HG02870 (cell line): ENCODE measurements at regions not wholly inside any gene's neighbourhood (a gene's known extent, or its start where the extent isn't known, plus 50 kb on each side); places are given as distances from the start of the nearest gene placed in this dataset.

Experiments
- ATAC-seq: cut with Tn5 transposase; IDR thresholded peaks from one replicate; pipeline ENCODE4 v1.9.1; 2021; ENCODE audit warnings: mild to moderate bottlenecking, moderate library complexity; ENCODE audit not compliant: unreplicated experiment

- no peak for ATAC-seq
Measured at GRCh38 chr4:165763640-165764039, 109.4 kb upstream of the TLL1 start.

- ATAC-seq: no peak
Measured at GRCh38 chr4:165765053-165765452, 108.0 kb upstream of the TLL1 start.

- no peak for ATAC-seq
Measured at GRCh38 chr4:165766018-165766417, 107.0 kb upstream of the TLL1 start.

GRCh38 chr4:165766976-165767375 is 106.1 kb upstream of the TLL1 start:
- no peak for ATAC-seq

- ATAC-seq: no peak
Measured at GRCh38 chr4:165767671-165768070, 105.4 kb upstream of the TLL1 start.

- no peak for ATAC-seq
Measured at GRCh38 chr4:165768281-165768680, 104.8 kb upstream of the TLL1 start.

- no peak for ATAC-seq
Measured at GRCh38 chr4:165774326-165774725, 98.7 kb upstream of the TLL1 start.

- ATAC-seq: no peak
Measured at GRCh38 chr4:165779950-165780670, 92.9 kb upstream of the TLL1 start.

GRCh38 chr4:165780735-165781134 is 92.3 kb upstream of the TLL1 start:
- no peak for ATAC-seq

GRCh38 chr4:165782623-165783022 is 90.4 kb upstream of the TLL1 start:
- no peak for ATAC-seq

- ATAC-seq: no peak
Measured at GRCh38 chr4:165783626-165784025, 89.4 kb upstream of the TLL1 start.

- no peak for ATAC-seq
Measured at GRCh38 chr4:165784672-165785071, 88.4 kb upstream of the TLL1 start.

GRCh38 chr4:165785337-165785736 is 87.7 kb upstream of the TLL1 start:
- ATAC-seq: no peak

- no peak for ATAC-seq
Measured at GRCh38 chr4:165787516-165788274, 85.3 kb upstream of the TLL1 start.

GRCh38 chr4:165788686-165789463 is 84.2 kb upstream of the TLL1 start:
- ATAC-seq: no peak

- ATAC-seq: no peak
Measured at GRCh38 chr4:165793236-165793635, 79.8 kb upstream of the TLL1 start.

GRCh38 chr4:165794834-165795233 is 78.2 kb upstream of the TLL1 start:
- no peak for ATAC-seq

GRCh38 chr4:165799384-165799815 is 73.6 kb upstream of the TLL1 start:
- no peak for ATAC-seq

GRCh38 chr4:165802452-165802851 is 70.6 kb upstream of the TLL1 start:
- ATAC-seq: no peak

GRCh38 chr4:165803005-165803404 is 70.0 kb upstream of the TLL1 start:
- no peak for ATAC-seq

GRCh38 chr4:165805406-165805805 is 67.6 kb upstream of the TLL1 start:
- ATAC-seq: no peak

- ATAC-seq: no peak
Measured at GRCh38 chr4:165806613-165807012, 66.4 kb upstream of the TLL1 start.
